Smooth muscle cell (in vitro differentiated cells): ENCODE measurements at regions not wholly inside any gene's neighbourhood (a gene's known extent, or its start where the extent isn't known, plus 50 kb on each side); places are given as distances from the start of the nearest gene placed in this dataset.
A peak's percentile ranks its signal among the peaks of the same experiment; 100 is the strongest.

Experiments
- DNase-seq: peaks from one replicate; lab custom pipeline; 2025; ENCODE audit not compliant: unreplicated experiment; lab: John Stamatoyannopoulos, UW
- H2AFZ ChIP-seq: fragments of 200-600 bp; sonication (generic); 2 replicates; pipeline ENCODE4 v1.6.0; 2016; ENCODE audit warnings: antibody characterized with exemption, low read depth, mild to moderate bottlenecking
- H3F3A ChIP-seq: fragments of 200-600 bp; sonication (generic); 2 replicates; pipeline ENCODE4 v1.6.0; 2017; ENCODE audit warnings: antibody characterized with exemption, low read depth
- H3K27ac ChIP-seq: fragments of 200-600 bp; sonication (generic); 2 replicates; pipeline ENCODE4 v1.5.1; 2016; ENCODE audit warnings: low read depth, mild to moderate bottlenecking
- H3K27me3 ChIP-seq: fragments of 200-600 bp; sonication (generic); 2 replicates; pipeline ENCODE4 v1.6.1; 2016; ENCODE audit warnings: low read depth, mild to moderate bottlenecking
- H3K36me3 ChIP-seq: fragments of 200-600 bp; sonication (generic); 2 replicates; pipeline ENCODE4 v1.5.1; 2016; ENCODE audit warnings: low read depth
- H3K4me1 ChIP-seq: fragments of 200-600 bp; sonication (generic); 2 replicates; pipeline ENCODE4 v1.5.1; 2016; ENCODE audit warnings: low read depth
- H3K4me2 ChIP-seq: fragments of 200-600 bp; sonication (generic); 2 replicates; pipeline ENCODE4 v1.6.0; 2016; ENCODE audit warnings: mild to moderate bottlenecking
- H3K4me3 ChIP-seq: fragments of 200-600 bp; sonication (generic); 2 replicates; pipeline ENCODE4 v1.5.1; 2016; ENCODE audit warnings: mild to moderate bottlenecking
- H3K79me2 ChIP-seq: fragments of 200-600 bp; sonication (generic); 2 replicates; pipeline ENCODE4 v1.6.0; 2016; ENCODE audit warnings: low read depth, mild to moderate bottlenecking
- H3K9ac ChIP-seq: fragments of 200-600 bp; sonication (generic); 2 replicates; pipeline ENCODE4 v1.6.0; 2016; ENCODE audit warnings: low read depth
- H3K9me3 ChIP-seq: fragments of 200-600 bp; sonication (generic); replicated peaks from 2 replicates; pipeline ENCODE4 v1.5.1; 2016; ENCODE audit warnings: low read depth
- H4K20me1 ChIP-seq: fragments of 200-600 bp; sonication (generic); 2 replicates; pipeline ENCODE4 v1.6.0; 2016; ENCODE audit warnings: low read depth
- CTCF ChIP-seq: fragments of 200-600 bp; sonication (generic); IDR thresholded peaks from 2 replicates; pipeline ENCODE4 v1.5.1; 2017; ENCODE audit warnings: borderline replicate concordance, mild to moderate bottlenecking, antibody characterized with exemption; ENCODE audit not compliant: insufficient read depth, poor library complexity, severe bottlenecking
- WGBS: methylation state at CpG from one replicate; pipeline ENCODE4 v1.1.7; 2016; ENCODE audit warnings: low lambda C conversion rate; 5-methylcytosine and 5-hydroxymethylcytosine counted together

GRCh38 chr2:106941372-106941993 lies 55.5 kb upstream of the ST6GAL2 start:
- no peaks in the 10 kb centered on the region for H3F3A ChIP-seq
- peaks cover 3% of the 10 kb centered on the region for H3K36me3 ChIP-seq
- no peaks in the 10 kb centered on the region for H3K79me2 ChIP-seq
- 87% methylated on average over 18 of the region's 18 CpGs for WGBS
- no peaks in the 10 kb centered on the region for H3K9me3 ChIP-seq
- H3K4me1 ChIP-seq, result peaks cover 6% of the 10 kb centered on the region
- no peak for TF ChIP-seq CTCF
- H3K27ac ChIP-seq, result no peak overlapping the region
- no peak overlapping the region for H3K4me2 ChIP-seq
- no peak overlapping the region for H2AFZ ChIP-seq
- H3K27me3 ChIP-seq, result no peaks in the 10 kb centered on the region
- no peak overlapping the region for H3K4me3 ChIP-seq
- no peak for DNase-seq
- H3K9ac ChIP-seq, result no peak overlapping the region
- H4K20me1 ChIP-seq, result no peaks in the 10 kb centered on the region

- DNase-seq, result no peak
- no peak for TF ChIP-seq CTCF
- Histone ChIP-seq H3K27me3 (no peaks in the 10 kb centered on the region), H3F3A (no peaks in the 10 kb centered on the region), H3K4me2 (peak overlapping the region; percentile 61), H4K20me1 (no peaks in the 10 kb centered on the region), H3K9ac (peak overlapping the region; percentile 47), H3K9me3 (no peaks in the 10 kb centered on the region), H3K27ac (peak overlapping the region; percentile 88), H3K36me3 (peaks cover 3% of the 10 kb centered on the region), H3K4me3 (no peak overlapping the region), H3K79me2 (no peaks in the 10 kb centered on the region), H3K4me1 (peaks cover 6% of the 10 kb centered on the region), H2AFZ (peak overlapping the region; percentile 62)
- 56% methylated on average over 3 of the region's 3 CpGs for WGBS
Observed at GRCh38 chr2:106943468-106944200, 57.7 kb upstream of the ST6GAL2 start.

GRCh38 chr2:106944215-106944614 lies 58.2 kb upstream of the ST6GAL2 start:
- H3K4me2 ChIP-seq, result peak overlapping the region; percentile 61
- H3K79me2 ChIP-seq, result no peaks in the 10 kb centered on the region
- no peak overlapping the region for H3K4me3 ChIP-seq
- no peaks in the 10 kb centered on the region for H3F3A ChIP-seq
- no peak for TF ChIP-seq CTCF
- no peaks in the 10 kb centered on the region for H3K9me3 ChIP-seq
- H4K20me1 ChIP-seq, result no peaks in the 10 kb centered on the region
- WGBS, result 48% methylated on average over 5 of the region's 5 CpGs
- DNase-seq, result no peak
- peak overlapping the region; percentile 88 for H3K27ac ChIP-seq
- peak overlapping the region; percentile 62 for H2AFZ ChIP-seq
- peaks cover 3% of the 10 kb centered on the region for H3K36me3 ChIP-seq
- peak overlapping the region; percentile 47 for H3K9ac ChIP-seq
- no peaks in the 10 kb centered on the region for H3K27me3 ChIP-seq
- H3K4me1 ChIP-seq, result peaks cover 6% of the 10 kb centered on the region
